ELR (cell line): ENCODE measurements at regions not wholly inside any gene's neighbourhood (a gene's known extent, or its start where the extent isn't known, plus 50 kb on each side); places are given as distances from the start of the nearest gene placed in this dataset.
A peak's percentile ranks its signal among the peaks of the same experiment; 100 is the strongest.
"Not testable (repeated sequence)": the region's sequence is repeated elsewhere in the genome, so short reads cannot be mapped to it uniquely, and the experiment has no call there.

Experiments
- DNase-seq: peaks from one replicate; pipeline ENCODE4 v3.0.0-alpha.2; 2015; ENCODE audit warnings: low read depth

DNA sequence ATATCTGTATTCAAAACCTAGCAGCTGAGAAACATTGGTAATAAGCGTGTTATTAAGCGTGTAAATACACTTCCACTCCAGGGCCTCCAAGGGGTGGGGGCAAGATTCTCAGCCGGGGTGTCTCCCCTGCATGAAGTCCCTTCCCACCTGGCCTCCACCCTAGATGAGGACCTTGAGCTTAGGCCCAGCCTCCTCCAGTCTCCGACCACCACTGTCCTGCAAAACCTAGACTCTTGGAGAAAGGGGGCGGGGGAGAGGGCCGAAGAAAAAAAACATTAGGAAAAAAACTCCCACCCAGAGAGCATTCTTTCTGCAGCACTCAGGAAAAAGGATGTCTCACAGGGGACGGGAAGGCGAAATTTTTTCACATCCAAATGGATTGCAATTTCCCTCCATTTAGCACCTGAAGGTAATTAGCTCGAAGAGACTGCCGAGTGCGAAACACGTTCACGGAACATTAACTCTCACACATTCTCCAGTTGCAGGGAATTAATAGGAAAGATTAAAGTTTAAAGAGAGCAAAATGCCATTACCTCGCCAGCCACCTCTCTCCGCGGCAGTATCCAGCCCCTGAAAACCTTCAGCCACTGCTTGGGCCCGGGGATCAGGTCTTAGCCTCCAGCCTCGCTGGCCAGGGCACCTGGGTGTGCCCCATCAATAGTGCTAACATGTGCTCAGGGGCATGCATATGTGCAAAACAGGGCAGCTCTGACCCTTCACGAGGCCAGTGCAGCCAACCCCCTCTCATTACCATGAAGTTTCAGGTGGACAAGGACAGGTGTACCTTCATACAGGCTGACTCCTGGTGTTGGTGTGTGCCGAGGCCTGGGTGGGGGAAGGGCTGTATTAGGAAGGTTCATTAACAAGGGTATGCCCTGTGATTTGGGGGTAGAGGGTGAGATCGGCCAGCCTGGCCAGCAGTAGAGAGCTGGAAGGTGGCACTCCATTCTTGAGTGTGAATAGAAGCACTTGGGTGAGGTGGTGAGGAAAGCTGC, 77.2 kb downstream of the HIF1AN start:
- no peak for DNase-seq

DNA sequence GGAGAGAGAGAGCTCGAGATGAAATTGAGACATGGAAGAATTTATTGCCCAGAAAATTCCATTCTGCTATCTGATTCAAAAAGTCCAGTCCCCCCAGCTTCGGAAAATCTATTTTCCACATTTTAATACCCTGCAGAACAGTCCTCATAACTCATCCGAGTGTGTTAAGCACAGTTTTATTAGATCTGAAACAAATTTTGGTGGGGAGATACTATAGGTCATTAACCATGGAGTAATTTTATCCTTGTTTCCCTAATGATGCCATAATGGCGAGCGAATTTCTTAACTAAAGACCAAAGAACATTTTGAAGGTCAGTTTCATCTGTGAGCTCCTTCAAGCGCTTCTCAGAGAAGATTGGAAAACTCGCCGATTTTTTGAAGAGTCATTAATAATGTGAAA, 78.1 kb downstream of the HIF1AN start:
- DNase-seq = no peak

DNA sequence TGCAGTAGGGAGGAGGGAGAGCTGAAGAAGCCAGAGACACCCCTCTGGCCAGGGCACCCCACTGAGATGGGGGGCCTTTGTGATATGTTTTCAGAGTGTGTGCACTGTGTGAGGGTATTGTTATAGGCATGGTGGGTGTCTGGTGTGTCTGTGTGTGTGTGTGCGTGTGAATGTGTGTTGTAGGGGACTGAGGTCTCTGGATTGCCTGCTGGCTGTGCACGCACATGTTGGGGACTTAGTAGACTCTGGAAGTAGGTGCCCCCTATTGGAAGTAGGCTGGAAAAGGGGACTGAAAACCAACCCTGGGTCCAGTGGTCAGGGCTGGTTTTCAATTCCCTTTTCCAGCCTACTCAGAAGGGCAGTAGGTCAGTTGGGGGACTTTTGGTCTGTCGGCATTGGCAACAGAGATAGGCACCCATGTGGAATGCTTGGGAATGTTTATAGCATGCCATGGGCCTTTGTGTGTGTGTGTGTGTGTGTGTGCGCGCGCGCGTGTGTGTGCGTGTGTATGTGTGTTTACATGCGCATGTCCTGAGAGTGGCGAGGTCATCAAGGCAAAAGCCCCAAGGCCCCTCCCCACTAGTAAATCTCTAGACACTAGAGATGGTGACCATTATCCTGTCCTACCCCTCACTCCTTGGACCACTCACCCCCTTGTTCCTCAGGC, 78.8 kb downstream of the HIF1AN start:
- no peak for DNase-seq

DNA sequence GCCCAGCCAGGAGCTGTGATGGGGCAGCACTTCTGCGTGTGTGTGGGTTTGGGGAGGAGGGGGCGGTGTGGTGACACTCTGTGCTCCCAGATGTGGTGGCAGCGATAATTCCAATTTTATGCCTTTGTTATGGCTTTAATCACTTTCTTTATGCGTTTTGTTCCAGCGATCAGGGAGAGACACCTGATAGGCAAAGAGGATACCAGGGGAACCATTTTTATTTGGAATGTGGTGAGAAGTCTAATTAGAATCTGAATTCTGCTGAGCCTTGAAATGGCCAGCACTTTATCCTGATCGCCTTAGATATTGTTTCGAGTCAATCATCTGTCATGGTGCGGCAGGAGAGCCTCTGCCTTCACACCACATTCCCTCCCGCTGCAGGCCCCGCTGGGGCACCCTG, 79.5 kb downstream of the HIF1AN start:
- no peak for DNase-seq

DNA sequence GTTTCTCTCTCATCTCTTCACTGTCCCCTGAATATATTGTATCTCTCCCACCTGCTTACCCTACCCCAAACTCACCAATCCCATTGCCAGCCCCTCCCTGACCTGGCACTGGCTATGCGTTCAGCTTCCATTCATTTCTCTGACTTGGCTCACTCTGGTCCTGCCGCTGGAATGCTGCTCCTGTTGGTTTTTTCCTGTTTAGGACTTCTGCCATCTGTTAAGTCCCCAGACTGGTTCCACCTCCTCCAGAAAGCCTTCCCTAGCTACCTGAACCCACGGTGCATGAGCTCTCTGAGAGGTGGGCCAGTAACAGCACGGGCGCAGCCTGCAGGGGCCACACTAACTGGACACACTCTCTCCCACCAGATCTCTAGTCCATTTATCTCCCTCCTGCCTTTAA, 80.2 kb downstream of the HIF1AN start:
- no peak for DNase-seq

DNA sequence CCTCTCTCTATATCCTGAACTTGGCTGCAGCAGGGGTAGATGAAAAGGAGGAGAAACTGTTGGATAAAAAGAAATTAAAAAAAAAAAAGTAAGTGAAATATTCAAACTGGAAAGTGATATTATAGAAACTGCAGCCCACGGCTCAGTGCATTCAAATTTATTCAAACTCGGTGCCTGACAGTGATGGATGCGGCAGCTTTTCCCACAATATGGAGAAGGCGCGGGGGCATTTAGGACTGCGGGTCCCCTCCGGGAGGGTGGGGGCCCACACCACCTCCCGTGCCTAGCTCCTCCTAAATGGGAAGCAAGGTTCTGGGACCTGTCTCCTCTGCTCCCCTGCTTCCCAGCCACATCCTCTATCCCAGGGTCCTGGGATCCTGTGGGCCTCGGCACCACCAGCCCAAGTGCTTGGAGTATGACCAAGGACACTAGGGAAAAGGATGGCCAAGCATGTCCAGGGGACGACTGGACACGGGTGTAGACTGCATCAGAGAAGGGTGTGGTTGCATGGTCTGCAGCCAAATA, 82.4 kb downstream of the HIF1AN start:
- no peak for DNase-seq

DNA sequence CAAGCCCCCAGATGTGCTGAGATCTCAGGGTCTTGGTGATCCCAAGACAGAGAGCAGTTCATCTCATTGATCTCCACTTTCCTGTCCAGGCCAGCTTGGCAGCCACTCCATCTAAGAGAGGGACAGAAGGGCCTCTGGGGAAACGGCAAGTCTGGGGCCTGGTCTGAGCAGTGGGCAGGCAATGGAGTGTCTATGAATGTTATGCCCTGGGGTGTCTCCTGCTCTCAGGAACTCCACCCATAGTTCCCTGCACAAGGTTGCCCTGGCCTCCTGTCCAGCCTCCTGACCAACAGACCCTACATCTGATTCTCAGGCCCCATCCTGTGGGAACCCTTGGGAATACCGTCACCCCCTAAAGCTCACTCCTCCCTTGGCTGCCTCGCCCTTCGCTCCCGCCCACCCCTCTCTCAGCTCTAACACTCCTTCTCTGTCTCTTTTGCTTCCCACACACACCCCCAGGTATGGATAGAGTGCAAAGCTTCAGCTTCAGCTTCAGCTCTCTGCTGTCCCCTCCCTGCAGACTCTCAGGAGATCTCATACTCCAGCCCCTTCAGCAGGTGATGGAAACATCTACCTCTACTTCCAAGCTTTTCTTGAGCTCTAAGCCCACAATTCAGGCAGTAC, 83.0 kb downstream of the HIF1AN start:
- DNase-seq = no peak

DNA sequence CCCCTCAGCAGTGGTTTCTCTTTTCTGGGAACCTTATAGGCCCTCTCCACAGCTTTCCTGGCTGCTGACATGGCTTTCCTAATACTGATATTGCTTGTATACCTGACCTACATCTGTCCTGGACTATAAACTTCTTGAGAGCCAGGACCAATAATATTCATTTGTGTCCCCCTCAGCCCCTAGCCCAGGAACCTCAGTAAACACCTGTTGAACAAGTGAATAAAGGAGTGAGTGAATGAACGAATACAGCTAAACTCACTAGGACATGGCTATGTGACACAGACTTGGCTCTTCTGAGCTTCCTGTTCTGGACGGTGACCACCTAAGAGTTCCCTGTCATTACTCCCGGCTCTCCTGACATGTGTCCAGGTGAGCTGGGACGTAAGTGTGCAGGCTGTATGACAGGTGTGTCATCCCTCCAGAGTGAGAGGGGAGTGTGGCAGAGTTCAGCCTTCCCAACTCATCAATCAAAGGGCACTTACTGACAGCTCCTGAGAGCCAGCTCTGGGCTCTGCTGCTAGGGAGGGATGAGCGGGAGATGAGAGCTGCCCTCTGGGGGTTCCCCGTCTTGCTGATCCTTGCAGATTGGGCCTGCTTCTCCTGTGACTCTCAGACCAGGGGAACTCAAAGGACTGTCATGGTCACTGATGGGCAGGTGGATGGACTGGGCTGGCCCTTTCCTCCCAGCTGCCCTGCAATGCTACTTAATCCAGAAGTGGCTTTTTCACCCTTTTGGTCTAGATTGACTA, 84.5 kb downstream of the HIF1AN start:
- DNase-seq = no peak

DNA sequence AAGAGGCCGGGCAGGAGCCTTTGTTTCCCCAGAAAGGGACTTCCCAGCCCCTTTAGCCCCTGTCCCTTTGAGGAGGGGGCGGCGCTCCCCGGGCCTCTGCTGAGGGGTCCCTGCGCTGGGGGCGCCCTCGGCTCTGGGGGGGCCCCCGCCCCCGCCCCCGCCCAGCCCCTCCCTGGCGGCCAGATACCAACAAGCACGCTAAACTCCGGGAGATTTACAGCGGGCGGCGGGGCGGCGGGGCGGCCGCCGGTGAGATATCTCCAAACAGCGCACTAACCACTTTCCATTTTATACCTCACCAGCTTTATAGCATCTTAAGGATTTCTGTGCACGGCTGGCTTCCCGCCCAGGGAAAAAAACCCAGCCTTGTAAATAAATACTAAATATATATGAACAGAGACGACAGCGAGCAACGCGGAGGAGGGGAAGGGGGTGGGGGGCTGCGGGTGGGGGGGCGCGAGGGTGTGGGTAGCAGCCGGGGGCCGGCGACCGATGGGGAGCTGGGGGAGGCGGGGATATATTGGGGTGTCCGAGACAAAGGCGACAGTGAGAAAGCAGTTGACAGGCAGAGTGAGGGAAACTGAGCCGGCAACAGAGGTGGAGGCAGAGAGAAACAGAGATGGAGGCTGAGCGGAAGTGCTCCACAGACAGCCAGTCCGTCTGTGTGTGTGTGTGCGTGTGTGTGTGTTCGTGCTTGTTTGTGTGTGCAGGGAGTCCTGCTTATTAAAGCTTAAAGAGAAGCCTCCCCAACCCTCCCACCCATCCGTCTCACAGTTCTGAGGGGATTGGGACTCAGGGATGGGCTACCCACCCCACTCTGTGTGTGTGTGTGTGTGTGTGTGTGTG, 85.8 kb downstream of the HIF1AN start:
- no peak for DNase-seq

DNA sequence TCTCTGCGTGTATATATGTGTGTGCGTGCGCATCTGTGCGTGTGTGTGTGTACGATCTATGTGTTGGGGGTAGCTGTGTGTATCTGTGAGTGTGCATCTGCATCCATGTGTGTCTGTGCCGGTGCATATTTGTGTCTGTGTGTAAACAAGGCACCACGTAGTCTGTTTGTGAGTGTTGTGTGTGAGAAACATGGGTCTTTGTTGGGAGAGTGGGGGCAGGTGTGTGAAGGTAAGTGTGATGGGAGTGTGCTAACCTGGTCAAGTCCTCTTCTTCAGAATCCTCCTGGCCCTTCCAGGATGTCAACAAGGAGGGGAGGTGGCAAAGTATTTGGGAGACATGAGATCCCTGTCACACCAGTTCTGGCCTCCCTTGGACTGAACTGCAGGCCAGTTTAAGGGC, 87.2 kb downstream of the HIF1AN start:
- DNase-seq = no peak

DNA sequence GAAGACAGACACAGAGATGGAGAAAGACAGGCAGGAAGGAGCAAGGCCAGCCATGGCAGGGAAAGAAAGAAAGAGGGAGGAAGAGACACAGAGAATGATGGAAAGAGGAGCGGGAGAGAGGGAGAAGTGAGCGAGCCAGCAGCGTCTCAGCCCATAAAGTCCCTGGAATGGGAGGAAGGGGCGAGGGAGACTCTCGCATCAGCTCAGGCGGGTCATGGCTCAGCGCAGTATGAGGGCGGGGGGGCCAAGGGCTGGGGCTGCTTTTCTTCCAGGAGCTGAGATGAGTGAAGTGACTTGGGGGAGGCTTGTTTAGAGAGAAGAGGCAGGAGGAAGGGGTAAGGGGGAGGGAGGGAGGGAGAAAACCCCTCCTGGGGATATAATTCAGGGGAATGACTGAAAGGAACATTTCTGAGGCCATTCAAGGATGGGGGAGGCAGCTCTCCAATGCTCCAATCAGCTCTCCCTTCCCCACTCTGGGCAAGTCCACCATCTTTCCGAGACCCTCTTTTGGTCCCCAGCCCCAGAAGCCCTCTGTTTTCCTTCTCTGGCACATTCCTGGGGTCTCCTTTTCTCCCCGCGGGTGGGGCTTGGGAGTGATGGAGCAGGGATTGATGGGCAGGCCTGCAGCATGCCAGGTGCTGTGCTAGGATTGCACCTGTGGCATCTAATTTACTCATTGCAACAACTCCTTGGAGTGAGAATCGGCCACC, 87.9 kb downstream of the HIF1AN start:
- no peak for DNase-seq

DNA sequence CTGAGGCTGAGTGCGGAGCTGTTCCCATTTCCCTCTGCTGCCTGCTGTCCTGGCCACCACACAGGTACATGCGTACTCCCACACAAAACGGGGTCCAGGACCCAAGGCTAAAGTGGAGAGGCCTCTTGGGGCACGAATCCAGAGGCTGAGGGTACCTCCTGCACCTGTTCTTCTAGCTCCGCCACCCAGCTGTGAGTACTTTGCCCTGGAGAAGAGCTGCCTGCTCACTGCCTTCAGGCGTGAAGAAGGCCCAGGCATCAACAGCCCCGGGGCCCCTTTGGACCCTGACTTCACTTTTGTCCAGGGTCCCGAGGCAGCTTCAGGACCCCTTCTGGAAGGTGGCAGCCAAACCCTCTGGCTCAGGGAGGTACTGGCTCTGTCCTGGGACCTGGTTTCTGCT, 88.6 kb downstream of the HIF1AN start:
- no peak for DNase-seq

DNA sequence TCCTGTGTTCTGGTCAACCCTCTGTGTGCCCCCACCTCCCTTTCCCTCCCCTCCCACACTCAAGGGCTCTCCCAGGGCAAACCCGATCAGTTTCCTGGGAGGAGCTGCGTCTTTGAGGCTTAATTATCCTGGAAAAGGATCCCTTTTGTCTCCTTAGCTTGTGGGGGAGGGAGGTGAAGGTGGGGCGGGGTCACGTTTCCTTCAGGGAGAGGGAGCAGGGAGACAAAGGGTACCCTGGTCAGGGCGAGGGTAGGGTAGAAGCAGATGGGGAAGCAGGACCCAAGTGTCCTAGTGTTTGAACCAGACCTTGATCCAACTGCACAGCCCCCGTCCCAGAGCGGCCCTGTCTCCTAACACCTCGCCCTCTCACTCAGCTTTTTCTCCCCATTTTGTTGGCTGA, 90.1 kb downstream of the HIF1AN start:
- no peak for DNase-seq

DNA sequence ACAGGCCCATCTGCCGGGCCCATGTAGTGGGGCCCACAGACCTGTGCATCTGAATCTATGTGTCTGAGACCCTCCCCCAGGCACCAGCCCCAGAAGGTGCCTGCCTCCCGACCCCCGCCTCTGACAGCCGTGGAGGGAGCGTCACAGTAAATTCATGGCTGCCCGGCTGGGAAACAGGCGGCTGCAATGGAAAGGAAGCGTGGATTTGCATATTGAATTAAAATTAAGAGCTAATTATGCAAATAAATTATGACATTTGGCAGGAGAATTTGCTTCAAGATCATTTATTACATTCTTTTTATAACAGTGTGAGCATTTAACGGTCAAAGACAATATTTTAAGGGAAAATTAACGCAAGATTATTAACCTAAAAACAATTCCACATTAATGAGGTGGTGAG, 92.3 kb downstream of the HIF1AN start:
- DNase-seq = no peak

DNA sequence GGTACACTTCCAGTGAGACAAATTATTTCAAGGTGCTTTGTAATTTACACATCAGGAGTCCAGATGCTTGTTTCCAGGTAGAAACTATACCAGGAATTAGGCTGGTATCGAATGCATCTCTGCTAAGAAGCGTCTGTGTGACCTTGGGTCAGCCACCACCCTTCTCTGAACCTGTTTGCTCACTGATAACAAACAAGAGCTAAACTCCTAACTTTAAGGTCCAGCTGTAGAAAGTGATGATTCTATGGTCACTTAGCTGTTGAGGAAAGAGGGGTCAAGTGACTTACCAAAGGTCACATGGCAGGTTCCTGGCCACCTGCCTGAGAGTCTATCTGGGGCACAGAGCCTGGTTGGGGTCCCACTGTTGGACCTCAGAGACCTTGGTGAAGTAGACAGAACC, 95.4 kb downstream of the HIF1AN start:
- DNase-seq = no peak

DNA sequence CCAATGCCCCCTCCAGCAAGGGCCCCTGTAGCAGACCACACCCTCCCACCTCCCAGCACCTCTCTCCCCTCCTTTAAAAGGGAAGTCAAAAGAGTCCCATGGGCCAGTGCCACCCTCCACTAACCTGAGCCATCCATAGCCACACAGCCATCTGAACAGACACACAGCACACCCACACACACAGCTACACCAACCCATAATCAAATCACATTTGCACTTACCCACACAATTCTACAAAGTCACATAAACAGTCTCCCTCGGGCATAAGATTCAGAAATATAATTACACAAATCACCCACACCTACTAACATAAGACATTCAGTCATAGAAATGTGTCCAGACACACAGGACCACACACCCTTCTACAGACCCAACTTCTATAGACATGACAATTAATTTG, 96.3 kb downstream of the HIF1AN start:
- no peak for DNase-seq

DNA sequence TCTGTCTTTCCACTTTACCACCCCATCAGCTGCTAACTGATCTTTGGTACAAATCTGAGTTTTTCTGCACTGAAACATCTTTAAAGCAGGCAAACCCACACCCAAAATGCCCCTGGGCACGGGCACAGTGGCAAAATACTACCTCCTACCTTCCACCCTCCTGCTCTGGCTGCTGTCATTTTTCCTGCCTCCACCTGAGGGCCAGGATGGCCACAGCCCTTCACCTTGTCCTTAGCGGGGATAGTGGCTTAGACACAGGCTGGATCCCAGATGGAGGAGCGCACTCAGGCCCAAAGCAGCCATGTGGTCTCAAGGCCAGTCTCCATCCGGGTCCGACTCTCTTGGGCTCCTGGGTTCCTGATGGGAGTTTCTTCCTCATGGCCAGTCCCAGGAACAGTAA, 98.3 kb downstream of the HIF1AN start:
- no peak for DNase-seq

DNA sequence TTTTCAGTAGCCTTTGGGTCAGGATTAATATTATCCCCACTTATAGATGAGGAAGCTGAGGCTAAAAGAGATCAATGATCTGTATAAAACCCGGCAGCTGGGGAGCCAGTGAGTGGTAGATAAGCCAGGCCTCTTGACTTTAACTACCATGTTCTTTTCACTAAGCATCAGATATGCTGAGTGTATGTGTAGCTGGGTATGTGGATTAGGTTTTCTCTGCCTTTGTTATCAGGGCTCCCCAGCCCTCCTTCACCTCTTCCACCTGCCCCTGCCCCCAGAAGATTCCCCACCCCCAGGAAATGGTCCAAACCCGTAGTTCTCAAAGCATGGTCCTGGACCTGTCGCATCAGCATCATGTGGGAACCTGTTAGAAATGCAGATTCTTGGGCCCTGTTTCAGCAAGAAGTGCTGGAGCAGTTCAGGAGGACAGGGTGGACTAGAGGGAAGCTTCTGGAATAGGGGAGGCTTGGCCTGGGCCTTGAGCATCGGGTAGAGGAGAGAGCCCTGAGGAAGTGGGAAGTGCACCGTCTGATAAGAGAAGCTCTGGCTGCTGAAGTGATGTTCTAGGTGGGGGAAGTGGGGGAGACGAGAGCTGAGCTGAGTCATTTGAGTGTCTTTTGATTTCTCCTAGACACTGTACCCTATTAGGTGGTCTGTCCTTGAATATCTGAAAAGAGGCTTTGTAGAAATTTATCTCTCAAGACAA, 101.3 kb downstream of the HIF1AN start:
- no peak for DNase-seq

DNA sequence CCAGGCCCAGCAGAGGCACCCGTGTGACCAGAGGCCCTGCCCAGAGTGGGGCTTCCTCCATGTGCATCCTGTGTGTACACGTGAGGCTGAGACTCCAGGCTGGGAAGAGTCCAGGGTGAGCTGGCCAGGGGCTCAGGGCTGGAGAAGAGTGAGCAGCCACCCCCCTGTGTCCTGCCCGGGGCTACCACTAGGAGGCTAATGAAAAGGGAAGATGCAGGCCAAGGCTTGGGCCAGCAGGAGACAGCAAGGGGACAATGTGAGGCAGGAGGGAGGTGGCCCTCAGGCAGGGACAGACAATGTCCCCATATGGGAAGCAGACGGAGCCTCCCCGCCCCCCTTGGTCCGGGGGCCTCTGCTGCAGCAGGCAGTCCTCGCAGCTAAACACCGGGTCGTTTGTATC, 102.0 kb downstream of the HIF1AN start:
- peak; percentile 52 for DNase-seq

DNA sequence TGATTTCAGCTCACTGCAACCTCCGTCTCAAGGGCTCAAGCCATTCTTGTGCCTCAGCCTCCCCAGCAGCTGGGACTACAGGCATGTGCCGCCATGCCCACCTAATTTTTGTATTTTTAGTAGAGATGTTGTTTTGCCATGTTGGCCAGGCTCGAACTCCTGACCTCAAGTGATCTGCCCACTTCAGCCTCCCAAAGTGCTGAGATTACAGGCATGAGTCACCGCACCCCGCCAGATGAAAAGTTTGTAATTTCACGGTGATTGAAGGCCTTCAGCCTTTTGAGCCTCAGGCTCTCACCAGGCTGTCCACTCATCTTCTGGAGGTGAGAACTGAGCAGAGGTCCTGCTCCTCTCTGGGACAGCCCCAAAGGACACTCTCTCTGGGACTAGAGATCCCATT, 103.2 kb downstream of the HIF1AN start:
- not testable (repeated sequence) for DNase-seq
